ENCODE measurements at regions not wholly inside any gene's neighbourhood (a gene's known extent, or its start where the extent isn't known, plus 50 kb on each side); places are given as distances from the start of the nearest gene placed in this dataset.

- no peaks in the 10 kb centered on the region for H3K27me3 ChIP-seq
- no peaks in the 10 kb centered on the region for H3K36me3 ChIP-seq
- H3K4me1 ChIP-seq, result no peaks in the 10 kb centered on the region
- WGBS, 2 donors, result 81% methylated on average over 2 of the region's 2 CpGs
- TF ChIP-seq POLR2A (IDR thresholded peaks at IDR 0.05), result no peak
- TF ChIP-seq CTCF (IDR thresholded peaks at IDR 0.05), result peak in 1 of 5 experiments; percentile 8
- no peak for DNase-seq (ENCODE audit: low spot score in 2 of 2)
- no peak overlapping the region for H3K27ac ChIP-seq
- H3K4me3 ChIP-seq, result no peak overlapping the region
- no peaks in the 10 kb centered on the region for H3K9me3 ChIP-seq
These were observed 193.6 kb upstream of the BANK1 start for GRCh38 chr4:101596781-101597552.

- DNase-seq (ENCODE audit: low spot score in 2 of 2), result no peak
- H3K36me3 ChIP-seq, result no peaks in the 10 kb centered on the region
- H3K9me3 ChIP-seq, result no peaks in the 10 kb centered on the region
- TF ChIP-seq CTCF (IDR thresholded peaks at IDR 0.05) (no peak), POLR2A (IDR thresholded peaks at IDR 0.05) (no peak), EP300 (IDR thresholded peaks at IDR 0.05) (no peak)
- H3K27ac ChIP-seq, result no peak overlapping the region
- no peak overlapping the region for H3K4me3 ChIP-seq
- no peaks in the 10 kb centered on the region for H3K4me1 ChIP-seq
- H3K27me3 ChIP-seq, result no peaks in the 10 kb centered on the region
- 95 to 97% methylated on average over 11 of the region's 11 CpGs for WGBS, 2 donors
These were observed 195.9 kb upstream of the BANK1 start for GRCh38 chr4:101594588-101594987.

GRCh38 chr4:101593666-101594065, 196.9 kb upstream of the BANK1 start:
- Histone ChIP-seq H3K27ac (no peak overlapping the region), H3K4me3 (no peak overlapping the region), H3K4me1 (no peaks in the 10 kb centered on the region), H3K27me3 (no peaks in the 10 kb centered on the region), H3K9me3 (no peaks in the 10 kb centered on the region), H3K36me3 (no peaks in the 10 kb centered on the region)
- WGBS, 2 donors, result 85 to 86% methylated on average over 2 of the region's 2 CpGs
- DNase-seq (ENCODE audit: low spot score in 2 of 2), result no peak
- no peak for TF ChIP-seq EP300 (IDR thresholded peaks at IDR 0.05)
- TF ChIP-seq POLR2A (IDR thresholded peaks at IDR 0.05), result no peak

GRCh38 chr4:101584306-101584705, 206.2 kb upstream of the BANK1 start:
- Histone ChIP-seq H3K27ac (no peak overlapping the region), H3K9me3 (peaks cover 0 to 19% (median 4%) of the 10 kb centered on the region in 4 donors), H3K36me3 (no peaks in the 10 kb centered on the region), H3K27me3 (no peaks in the 10 kb centered on the region), H3K4me3 (no peak overlapping the region), H3K4me1 (no peaks in the 10 kb centered on the region)
- TF ChIP-seq CTCF (IDR thresholded peaks at IDR 0.05) (no peak), EP300 (IDR thresholded peaks at IDR 0.05) (no peak), POLR2A (IDR thresholded peaks at IDR 0.05) (no peak)
- DNase-seq (ENCODE audit: low spot score in 2 of 2), result no peak
- WGBS, 2 donors, result 79% methylated on average over 2 of the region's 2 CpGs

GRCh38 chr4:101563126-101563525, 215.8 kb upstream of the PPP3CA start:
- H3K36me3 ChIP-seq, result no peaks in the 10 kb centered on the region
- no peak overlapping the region for H3K27ac ChIP-seq
- no peak for TF ChIP-seq EP300 (IDR thresholded peaks at IDR 0.05)
- no peak for TF ChIP-seq CTCF (IDR thresholded peaks at IDR 0.05)
- TF ChIP-seq POLR2A (IDR thresholded peaks at IDR 0.05), result no peak
- no peaks in the 10 kb centered on the region for H3K27me3 ChIP-seq
- H3K9me3 ChIP-seq, result peaks cover 0 to 14% (median 0%) of the 10 kb centered on the region in 4 donors
- H3K4me3 ChIP-seq, result no peak overlapping the region
- 75 to 79% methylated on average over 5 of the region's 5 CpGs for WGBS, 2 donors
- no peaks in the 10 kb centered on the region for H3K4me1 ChIP-seq
- DNase-seq (ENCODE audit: low spot score in 2 of 2), result no peak

Measured in tibial nerve (tissue), 4 donors.